Stomach (tissue), 4 donors: ENCODE measurements at regions not wholly inside any gene's neighbourhood (a gene's known extent, or its start where the extent isn't known, plus 50 kb on each side); places are given as distances from the start of the nearest gene placed in this dataset.

ENCODE experiments used
- CTCF ChIP-seq, 7 experiments: fragments of 450-650 bp in 4 of 7; fragments of 200-600 bp in 3 of 7; sonication (generic) in 3 of 7; IDR thresholded peaks; one replicate each; pipeline ENCODE4 v1.5.1; 2016 to 2019; ENCODE audit warnings: antibody characterized with exemption in 7 of 7, control low read depth in 2 of 7, mild to moderate bottlenecking in 1 of 7
- POLR2AphosphoS5 ChIP-seq, 3 donors: sonication (generic); formaldehyde crosslinking; IDR thresholded peaks; one replicate each; pipeline ENCODE4 v1.6.1; 2016; ENCODE audit warnings: antibody characterized with exemption in 3 of 3

- no peak for TF ChIP-seq CTCF (IDR thresholded peaks at IDR 0.05)
- TF ChIP-seq POLR2AphosphoS5 (IDR thresholded peaks at IDR 0.05) = no peak
These were observed 1674.3 kb upstream of the AGA start for GRCh38 chr4:179116581-179116980.
